Naive thymus-derived CD4-positive, alpha-beta T cell (primary cell): ENCODE measurements at regions not wholly inside any gene's neighbourhood (a gene's known extent, or its start where the extent isn't known, plus 50 kb on each side); places are given as distances from the start of the nearest gene placed in this dataset.

Experiments used
- ATAC-seq: fragments of 150-1000 bp; cut with Tn5 transposase; 2 replicates; pipeline ENCODE4 v1.10.0; 2021; ENCODE audit warnings: mild to moderate bottlenecking, moderate library complexity
- CTCF ChIA-PET: fragments of 350-600 bp; sonication (Branson Sonifier 250); formaldehyde crosslinking; loops from one replicate; lab custom pipeline; 2021; ENCODE audit warnings: antibody characterized with exemption; lab: Charles Lee
- POLR2A ChIA-PET: fragments of 350-600 bp; sonication (Branson Sonifier 250); formaldehyde crosslinking; loops from one replicate; lab custom pipeline; 2021; ENCODE audit warnings: antibody characterized with exemption, inconsistent platforms; lab: Charles Lee
- DNase-seq, 9 donors: peaks; one replicate each; pipeline versions ENCODE4 v3.0.0 to v3.0.0-alpha.2; 2020 to 2022; ENCODE audit warnings: mixed read lengths in 1 of 9
- H3K27ac ChIP-seq: one replicate; pipeline ENCODE4 v1.7.0; 2013; ENCODE audit warnings: mild to moderate bottlenecking, low read depth, low read length, moderate library complexity
- H3K27me3 ChIP-seq, 2 donors: one replicate each; pipeline ENCODE4 v1.7.0; 2013; ENCODE audit warnings: low read length in 2 of 2, mild to moderate bottlenecking in 2 of 2, moderate library complexity in 2 of 2; ENCODE audit not compliant: control insufficient read depth in 2 of 2, insufficient read depth in 2 of 2
- H3K36me3 ChIP-seq, 3 experiments: 1 replicate in 2 of 3; 2 replicates in 1 of 3; pipeline ENCODE4 v1.7.0; 2013; ENCODE audit warnings: low read length in 3 of 3, mild to moderate bottlenecking in 3 of 3, moderate library complexity in 1 of 3; ENCODE audit not compliant: insufficient read depth in 3 of 3, control insufficient read depth in 2 of 3
- H3K4me1 ChIP-seq, 2 donors: one replicate each; pipeline ENCODE4 v1.7.0; 2013; ENCODE audit warnings: low read length in 2 of 2, mild to moderate bottlenecking in 2 of 2, moderate library complexity in 1 of 2; ENCODE audit not compliant: control insufficient read depth in 2 of 2, insufficient read depth in 2 of 2
- H3K4me3 ChIP-seq: 2 replicates; pipeline ENCODE4 v1.7.0; 2013; ENCODE audit warnings: mild to moderate bottlenecking, low read length
- H3K9me3 ChIP-seq, 3 experiments: 1 replicate in 2 of 3; 2 replicates in 1 of 3; pipeline ENCODE4 v1.7.0; 2013; ENCODE audit warnings: low read length in 3 of 3; ENCODE audit not compliant: control insufficient read depth in 2 of 3
- H3K27ac Mint-ChIP-seq, 9 donors: one replicate each; pipeline ENCODE4 v1.8.0; 2020 to 2022; ENCODE audit warnings: mixed read lengths in 9 of 9, mild to moderate bottlenecking in 8 of 9, moderate library complexity in 5 of 9, inconsistent platforms in 2 of 9
- H3K27me3 Mint-ChIP-seq, 5 donors: one replicate each; pipeline ENCODE4 v1.8.0; 2021 to 2022; ENCODE audit warnings: mixed read lengths in 5 of 5, mild to moderate bottlenecking in 1 of 5
- H3K36me3 Mint-ChIP-seq, 5 donors: one replicate each; pipeline ENCODE4 v1.8.0; 2020 to 2022; ENCODE audit warnings: mixed read lengths in 5 of 5, mild to moderate bottlenecking in 3 of 5, inconsistent platforms in 1 of 5
- H3K4me1 Mint-ChIP-seq, 7 donors: one replicate each; pipeline ENCODE4 v1.8.0; 2020 to 2022; ENCODE audit warnings: mixed read lengths in 7 of 7, mild to moderate bottlenecking in 3 of 7, inconsistent platforms in 1 of 7
- H3K4me3 Mint-ChIP-seq, 10 donors: one replicate each; pipeline ENCODE4 v1.8.0; 2020 to 2022; ENCODE audit warnings: mild to moderate bottlenecking in 10 of 10, mixed read lengths in 10 of 10, moderate library complexity in 6 of 10, inconsistent platforms in 2 of 10
- H3K9me3 Mint-ChIP-seq, 11 donors: one replicate each; pipeline ENCODE4 v1.8.0; 2020 to 2022; ENCODE audit warnings: mixed read lengths in 11 of 11, mild to moderate bottlenecking in 4 of 11, inconsistent platforms in 1 of 11, moderate library complexity in 1 of 11
- intact Hi-C, 2 donors: fragments of 100-400 bp; cut with micrococcal nuclease; formaldehyde crosslinking; loops; one replicate each; pipeline ENCODE4 v1.15.1; 2023

DNA sequence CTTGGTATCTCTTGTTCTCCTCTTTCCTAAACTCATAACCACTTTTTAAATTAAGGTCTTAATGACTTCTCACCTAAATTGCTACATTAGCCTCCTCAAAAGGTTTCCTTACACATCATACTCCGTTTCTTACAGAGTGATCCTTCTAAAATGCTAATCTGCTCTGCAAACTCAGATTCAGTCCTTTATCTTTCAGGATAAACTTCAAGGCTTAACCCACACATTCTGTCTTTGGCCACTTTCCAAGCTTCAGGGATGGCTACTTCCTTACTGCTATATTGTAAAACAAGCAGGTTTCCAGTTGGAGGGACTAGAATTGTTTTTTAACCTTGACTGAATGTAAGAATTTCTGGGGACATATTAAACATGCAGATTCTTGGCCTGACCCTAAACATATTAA lies 105.5 kb upstream of the CHD1 start:
- H3K4me1 ChIP-seq = peaks cover 36 to 38% of the 10 kb centered on the region in 2 donors
- H3K4me3 ChIP-seq = no peak overlapping the region
- POLR2A ChIA-PET = interaction anchor here (0.6 to 3.5 kb wide), 5 partner anchors 27 to 262 kb away, joined by 3 to 41 read pairs (median 3); partner anchors contain the start of gene CHD1

DNA sequence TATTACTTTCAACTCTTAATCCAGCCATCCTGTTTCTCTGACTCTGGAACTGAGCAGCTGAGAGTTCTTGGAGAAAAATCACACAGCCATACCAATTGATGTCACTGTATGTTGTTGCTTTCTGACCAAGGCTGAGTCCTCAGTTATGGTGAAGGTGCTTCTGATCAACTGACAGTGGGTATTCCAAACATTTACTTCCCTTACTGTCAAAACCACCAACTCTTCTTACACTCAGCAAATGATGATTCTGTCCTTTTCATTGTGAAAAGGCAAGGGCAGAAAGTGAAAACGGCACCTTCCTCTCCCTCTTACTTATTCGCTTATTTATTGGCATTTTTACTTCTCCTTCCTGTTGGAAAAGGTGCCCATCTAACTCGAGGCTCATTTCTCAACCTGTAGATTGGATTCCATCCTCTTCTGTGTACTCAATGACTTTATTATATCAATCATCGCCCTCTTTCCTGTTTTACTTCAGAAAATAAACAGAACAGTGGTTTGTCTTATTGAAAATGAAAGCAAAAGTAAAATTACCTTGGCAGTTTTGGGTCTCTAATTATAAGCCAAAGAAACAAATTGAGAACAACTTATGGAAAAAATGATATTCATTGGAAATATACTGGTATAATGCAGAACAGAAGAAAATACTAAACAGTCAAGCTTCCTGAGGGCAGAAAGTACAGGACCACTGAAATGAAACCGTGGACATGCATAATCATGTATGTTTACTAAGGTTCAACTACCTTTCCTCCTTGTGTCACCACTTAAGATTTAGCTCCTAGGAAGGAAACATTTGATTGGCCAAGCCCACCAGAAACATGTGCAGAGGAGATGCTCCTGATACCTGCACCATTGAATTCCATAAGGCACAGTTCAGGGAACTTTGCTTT lies 104.5 kb upstream of the CHD1 start:
- peak overlapping the region; percentile 43 for H3K4me3 ChIP-seq
- peaks cover 37 to 87% (median 78%) of the 10 kb centered on the region in 7 donors for H3K4me1 Mint-ChIP-seq
- H3K27ac ChIP-seq = peak overlapping the region; percentile 70
- ATAC-seq (peak; percentile 44), DNase-seq (peak in 5 of 9 donors; percentile 22 to 51 (median 38))
- H3K27me3 Mint-ChIP-seq = no peaks in the 10 kb centered on the region
- CTCF ChIA-PET = interaction anchor here (0.6 to 1.8 kb wide), 5 partner anchors 28 to 1868 kb away, joined by 4 to 11 read pairs (median 7); no protein-coding TSS in a partner anchor
- peaks cover 0 to 1% (median 0%) of the 10 kb centered on the region in 3 experiments for H3K9me3 ChIP-seq
- H3K4me1 ChIP-seq = peaks cover 32 to 36% of the 10 kb centered on the region in 2 donors
- H3K27me3 ChIP-seq = no peaks in the 10 kb centered on the region
- peak overlapping the region; percentile 71 to 97 (median 88) for H3K4me3 Mint-ChIP-seq
- H3K36me3 Mint-ChIP-seq = peaks cover 1 to 27% (median 7%) of the 10 kb centered on the region in 5 donors
- POLR2A ChIA-PET = interaction anchor here (1.0 to 3.5 kb wide), 6 partner anchors 25 to 125 kb away, joined by 3 to 41 read pairs (median 6); partner anchors contain the start of gene CHD1
- H3K27ac Mint-ChIP-seq = peak overlapping the region; percentile 85 to 98 (median 96)
- intact Hi-C loops = loop anchor here (1.0 to 10.0 kb wide), 8 partner anchors 27 to 1872 kb away; partner anchors contain the start of genes ST8SIA4 (in 2 of the 2), CHD1 (in 1 of the 2), FAM174A (in 1 of the 2) and RIOK2 (in 1 of the 2)
- H3K9me3 Mint-ChIP-seq = peaks cover 0 to 29% (median 14%) of the 10 kb centered on the region in 11 donors
- no peaks in the 10 kb centered on the region for H3K36me3 ChIP-seq

More for the DNA sequence above, 105.5 kb upstream of the CHD1 start:
- Mint-ChIP-seq H3K9me3 (peaks cover 0 to 40% (median 22%) of the 10 kb centered on the region in 11 donors), H3K36me3 (peaks cover 10 to 38% (median 16%) of the 10 kb centered on the region in 5 donors), H3K27me3 (peaks cover 0 to 2% (median 0%) of the 10 kb centered on the region in 5 donors), H3K27ac (peak overlapping the region; percentile 51 to 98 (median 95)), H3K4me3 (peak overlapping the region; percentile 54 to 97 (median 88)), H3K4me1 (peaks cover 42 to 87% (median 79%) of the 10 kb centered on the region in 7 donors)
- CTCF ChIA-PET = interaction anchor here (0.6 to 1.3 kb wide), 3 partner anchors 12 to 130 kb away, joined by 4 to 5 read pairs (median 5); no protein-coding TSS in a partner anchor
- ATAC-seq (no peak), DNase-seq (no peak)
- peaks cover 0 to 7% (median 5%) of the 10 kb centered on the region in 3 experiments for H3K9me3 ChIP-seq
- H3K27ac ChIP-seq = no peak overlapping the region
- H3K36me3 ChIP-seq = no peaks in the 10 kb centered on the region
- intact Hi-C loops = loop anchor here (5.0 to 10.0 kb wide), 3 partner anchors 1503 to 1870 kb away; partner anchors contain the start of genes ST8SIA4 (in 2 of the 2) and FAM174A (in 1 of the 2)
- no peaks in the 10 kb centered on the region for H3K27me3 ChIP-seq

DNA sequence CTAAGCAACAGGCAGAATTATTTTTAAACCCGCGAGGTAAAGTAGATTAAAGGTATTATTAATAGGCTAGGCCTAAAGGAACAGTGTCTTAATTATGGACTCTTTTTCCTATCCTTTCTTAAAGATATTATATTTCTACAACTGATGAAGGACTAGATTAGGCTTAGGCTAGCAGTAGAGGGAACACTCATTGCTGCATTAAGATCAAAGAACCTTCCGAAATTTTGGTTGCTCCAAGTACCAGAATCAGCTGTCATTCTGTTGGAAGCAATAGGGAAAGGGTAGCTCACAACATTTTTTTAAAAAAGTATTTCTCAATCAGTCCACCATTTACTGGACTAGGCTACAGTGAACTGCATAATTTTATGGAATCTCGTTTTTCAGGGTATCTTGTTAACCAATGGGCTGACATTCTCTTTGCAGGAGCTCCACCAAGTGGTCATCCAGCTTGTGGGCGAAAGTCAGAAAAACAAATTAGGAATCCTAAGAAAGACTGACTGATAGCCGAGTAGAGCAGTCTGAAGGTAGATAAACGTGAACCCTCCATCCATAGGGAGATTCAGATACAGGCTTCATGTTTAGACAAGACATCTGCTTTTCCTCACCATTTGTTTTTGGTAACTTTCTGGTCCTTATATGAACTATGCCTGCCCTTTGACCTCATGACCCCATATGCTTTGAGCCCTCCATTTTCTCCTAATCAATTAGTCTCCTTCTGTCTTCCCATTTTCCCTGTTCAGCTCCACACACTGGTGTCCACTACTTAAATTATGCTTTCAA lies 103.6 kb upstream of the CHD1 start:
- peak overlapping the region; percentile 43 for H3K4me3 ChIP-seq
- peak overlapping the region; percentile 71 to 97 (median 88) for H3K4me3 Mint-ChIP-seq
- peaks cover 30 to 31% of the 10 kb centered on the region in 2 donors for H3K4me1 ChIP-seq
- H3K9me3 Mint-ChIP-seq = peaks cover 0 to 21% (median 9%) of the 10 kb centered on the region in 11 donors
- H3K27ac Mint-ChIP-seq = peak overlapping the region; percentile 85 to 98 (median 96)
- H3K36me3 ChIP-seq = no peaks in the 10 kb centered on the region
- H3K36me3 Mint-ChIP-seq = peaks cover 0 to 21% (median 4%) of the 10 kb centered on the region in 5 donors
- POLR2A ChIA-PET = interaction anchor here (0.6 to 3.5 kb wide), 8 partner anchors 9 to 124 kb away, joined by 3 to 41 read pairs (median 4); partner anchors contain the start of gene CHD1
- CTCF ChIA-PET = interaction anchor here (0.6 to 1.8 kb wide), 5 partner anchors 29 to 1869 kb away, joined by 3 to 11 read pairs (median 7); no protein-coding TSS in a partner anchor
- ATAC-seq (peak; percentile 49), DNase-seq (peak in 3 of 9 donors; percentile 22 to 43 (median 38))
- peaks cover 32 to 87% (median 79%) of the 10 kb centered on the region in 7 donors for H3K4me1 Mint-ChIP-seq
- intact Hi-C loops = loop anchor here (1.0 to 10.0 kb wide), 9 partner anchors 28 to 1872 kb away; partner anchors contain the start of genes ST8SIA4 (in 2 of the 2), CHD1 (in 1 of the 2), FAM174A (in 1 of the 2) and RIOK2 (in 1 of the 2)
- no peaks in the 10 kb centered on the region for H3K9me3 ChIP-seq
- H3K27ac ChIP-seq = peak overlapping the region; percentile 70
- no peaks in the 10 kb centered on the region for H3K27me3 Mint-ChIP-seq
- no peaks in the 10 kb centered on the region for H3K27me3 ChIP-seq

DNA sequence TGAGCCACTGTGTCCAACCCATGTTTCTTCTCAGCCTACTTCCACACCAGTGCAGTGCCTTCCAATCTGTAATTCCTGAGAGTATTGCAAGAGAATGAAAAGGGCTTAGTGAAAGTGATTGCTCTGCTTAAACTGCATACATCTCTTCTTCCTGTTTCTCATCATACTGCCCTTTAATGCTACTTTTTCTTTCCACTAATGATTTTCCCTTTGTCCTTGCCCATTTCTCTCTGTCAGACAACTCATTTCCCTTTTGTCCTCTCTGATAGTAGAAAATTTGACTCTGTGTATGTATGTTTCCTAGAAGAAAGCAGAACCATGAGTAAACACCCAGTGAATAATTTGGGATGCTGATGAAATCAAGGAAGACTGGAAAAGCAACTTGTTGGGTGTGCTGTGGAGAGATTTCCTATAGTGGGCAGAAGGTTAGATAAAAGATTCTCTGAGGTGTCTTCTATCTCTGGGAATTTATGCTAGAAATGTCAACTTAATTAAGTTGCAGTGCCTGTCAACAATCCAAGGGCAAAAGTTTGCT lies 102.2 kb upstream of the CHD1 start:
- CTCF ChIA-PET = no interaction called here
- DNase-seq (no peak), ATAC-seq (no peak)
- Histone ChIP-seq H3K27ac (no peak overlapping the region), H3K4me1 (peaks cover 24 to 33% of the 10 kb centered on the region in 2 donors), H3K4me3 (no peak overlapping the region), H3K36me3 (no peaks in the 10 kb centered on the region), H3K27me3 (no peaks in the 10 kb centered on the region), H3K9me3 (no peaks in the 10 kb centered on the region)
- Mint-ChIP-seq H3K4me3 (no peak overlapping the region), H3K4me1 (peaks cover 30 to 86% (median 78%) of the 10 kb centered on the region in 7 donors), H3K9me3 (peaks cover 0 to 7% (median 2%) of the 10 kb centered on the region in 11 donors), H3K36me3 (peaks cover 0 to 15% (median 3%) of the 10 kb centered on the region in 5 donors), H3K27me3 (no peaks in the 10 kb centered on the region), H3K27ac (peak overlapping the region in 8 of 9 donors; percentile 1 to 92 (median 30))
- POLR2A ChIA-PET = no interaction called here
- intact Hi-C loops = loop anchor here (5.0 to 10.0 kb wide), 3 partner anchors 1506 to 1874 kb away; partner anchors contain the start of genes ST8SIA4 (in 2 of the 2) and FAM174A (in 1 of the 2)

DNA sequence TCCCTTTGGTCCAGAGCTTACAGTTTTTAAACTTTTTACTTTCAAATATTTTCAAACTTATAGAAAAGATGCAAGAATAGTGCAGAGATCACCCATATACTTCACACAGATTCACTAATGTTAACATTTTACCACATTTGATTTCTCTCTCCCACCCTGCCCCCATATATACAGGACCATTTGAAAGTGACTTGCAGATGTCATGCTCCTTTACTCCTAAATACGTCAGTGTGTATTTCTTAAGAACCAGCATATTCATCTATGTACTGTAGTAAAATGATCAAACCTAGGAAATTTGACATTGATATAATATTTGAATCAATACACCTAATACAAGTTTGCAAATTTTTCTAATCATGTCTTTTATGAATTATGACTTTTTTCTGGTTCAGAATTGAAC lies 100.4 kb upstream of the CHD1 start:
- Histone ChIP-seq H3K27ac (no peak overlapping the region), H3K36me3 (no peaks in the 10 kb centered on the region), H3K4me1 (peaks cover 21 to 28% of the 10 kb centered on the region in 2 donors), H3K9me3 (no peaks in the 10 kb centered on the region), H3K27me3 (no peaks in the 10 kb centered on the region), H3K4me3 (no peak overlapping the region)
- POLR2A ChIA-PET = interaction anchor here (0.6 to 5.2 kb wide), 3 partner anchors 9 to 544 kb away, joined by 4 to 56 read pairs (median 36); partner anchors contain the start of gene CHD1
- Mint-ChIP-seq H3K4me3 (no peak overlapping the region), H3K27me3 (no peaks in the 10 kb centered on the region), H3K27ac (peak overlapping the region in 3 of 9 donors; percentile 34 to 59 (median 38)), H3K36me3 (peaks cover 0 to 7% (median 0%) of the 10 kb centered on the region in 5 donors), H3K9me3 (peaks cover 0 to 3% (median 0%) of the 10 kb centered on the region in 11 donors), H3K4me1 (peaks cover 31 to 78% (median 68%) of the 10 kb centered on the region in 7 donors)
- no peak for DNase-seq
- CTCF ChIA-PET = interaction anchor here (1.3 kb wide), 1 partner anchor 8 kb away, joined by 3 read pairs; no protein-coding TSS in a partner anchor
- no peak for ATAC-seq
- intact Hi-C loops = no loop called here
